ENCODE measurements at regions not wholly inside any gene's neighbourhood (a gene's known extent, or its start where the extent isn't known, plus 50 kb on each side); places are given as distances from the start of the nearest gene placed in this dataset.
"Not testable (repeated sequence)": the region's sequence is repeated elsewhere in the genome, so short reads cannot be mapped to it uniquely, and the experiment has no call there.

- not testable (repeated sequence) for TF ChIP-seq CTCF, POLR2A (IDR thresholded peaks at IDR 0.05)
Observed at GRCh38 chr16:33707591-33707934, 248.2 kb downstream of the TP53TG3F start.

Measured in heart left ventricle (tissue), 13 donors.